SKM-1 (cell line): ENCODE measurements at regions not wholly inside any gene's neighbourhood (a gene's known extent, or its start where the extent isn't known, plus 50 kb on each side); places are given as distances from the start of the nearest gene placed in this dataset.
"Not testable (repeated sequence)": the region's sequence is repeated elsewhere in the genome, so short reads cannot be mapped to it uniquely, and the experiment has no call there.

Experiments
- DNase-seq: peaks from one replicate; lab custom pipeline; 2025; ENCODE audit not compliant: unreplicated experiment; lab: John Stamatoyannopoulos, UW

- DNase-seq: no peak
These were observed 105.4 kb downstream of the TTC8 start for GRCh38 chr14:88929656-88930436.

- DNase-seq: no peak
These were observed 107.1 kb downstream of the TTC8 start for GRCh38 chr14:88931321-88932110.

- no peak for DNase-seq
These were observed 108.7 kb downstream of the TTC8 start for GRCh38 chr14:88933191-88933590.

GRCh38 chr14:88934351-88934806 is 109.9 kb downstream of the TTC8 start:
- DNase-seq: no peak

- DNase-seq: no peak
These were observed 110.6 kb downstream of the TTC8 start for GRCh38 chr14:88935083-88935482.

GRCh38 chr14:88937706-88938105 is 113.3 kb downstream of the TTC8 start:
- DNase-seq: no peak

GRCh38 chr14:88940671-88941070 is 116.2 kb downstream of the TTC8 start:
- DNase-seq: no peak

- no peak for DNase-seq
These were observed 117.0 kb downstream of the TTC8 start for GRCh38 chr14:88941414-88941813.

GRCh38 chr14:88947646-88948598 is 123.5 kb downstream of the TTC8 start:
- no peak for DNase-seq

GRCh38 chr14:88950069-88950468 is 125.6 kb downstream of the TTC8 start:
- DNase-seq: no peak

GRCh38 chr14:88951370-88951769 is 126.9 kb downstream of the TTC8 start:
- DNase-seq: no peak

- DNase-seq: no peak
These were observed 128.4 kb downstream of the TTC8 start for GRCh38 chr14:88952901-88953300.

- DNase-seq: no peak
These were observed 131.0 kb downstream of the TTC8 start for GRCh38 chr14:88955455-88955854.

- DNase-seq: no peak
These were observed 136.0 kb downstream of the TTC8 start for GRCh38 chr14:88960496-88960895.

- DNase-seq: no peak
These were observed 136.8 kb downstream of the TTC8 start for GRCh38 chr14:88961214-88961613.

- no peak for DNase-seq
These were observed 137.9 kb downstream of the TTC8 start for GRCh38 chr14:88962356-88962755.

- DNase-seq: no peak
These were observed 142.8 kb downstream of the TTC8 start for GRCh38 chr14:88967299-88967698.

GRCh38 chr14:88975043-88975830 is 150.8 kb downstream of the TTC8 start:
- no peak for DNase-seq

- no peak for DNase-seq
These were observed 151.5 kb downstream of the TTC8 start for GRCh38 chr14:88975926-88976325.

GRCh38 chr14:88980907-88981306 is 156.5 kb downstream of the TTC8 start:
- DNase-seq: not testable (repeated sequence)
